ENCODE measurements at regions not wholly inside any gene's neighbourhood (a gene's known extent, or its start where the extent isn't known, plus 50 kb on each side); places are given as distances from the start of the nearest gene placed in this dataset.
A peak's percentile ranks its signal among the peaks of the same experiment; 100 is the strongest.

DNA sequence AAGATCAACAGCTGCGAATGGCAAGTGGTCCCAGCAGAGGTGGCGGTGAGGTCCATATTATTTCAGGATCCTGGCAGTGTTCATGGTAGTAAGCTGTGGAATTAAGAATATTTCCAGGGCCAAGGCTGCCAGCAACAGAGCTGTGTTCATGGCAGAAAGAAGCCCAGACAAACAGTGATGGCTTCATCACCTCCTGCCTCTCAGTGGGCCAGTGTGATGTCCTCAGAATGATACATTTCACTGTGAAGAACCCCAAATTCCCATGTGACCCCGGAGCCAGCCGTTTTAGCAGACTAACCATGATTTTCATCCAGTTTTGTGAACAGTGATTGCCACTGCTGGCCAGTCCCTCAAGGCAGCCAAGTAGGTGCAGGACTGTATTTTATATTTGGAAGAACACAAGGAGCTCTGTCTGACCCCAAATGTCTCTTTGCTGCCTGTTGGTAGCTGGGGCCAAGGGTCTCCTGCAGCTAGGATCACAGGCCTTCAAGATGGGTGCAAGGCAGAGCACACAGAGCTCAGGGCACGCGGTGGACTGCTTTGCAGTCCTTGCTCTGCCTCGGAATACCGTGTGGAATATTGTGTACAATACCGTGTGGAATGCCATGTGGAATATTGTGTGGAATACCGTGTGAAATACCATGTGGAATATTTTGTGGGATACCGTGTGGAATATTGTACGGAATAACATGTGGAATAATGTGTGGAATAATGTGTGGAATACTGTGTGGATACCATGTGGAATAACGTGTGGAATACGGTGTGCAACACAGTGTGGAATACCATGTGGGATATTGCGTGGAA lies 132.3 kb upstream of the CHST15 start:
- no peaks in the 10 kb centered on the region for H3K36me3 ChIP-seq (ENCODE audit: control insufficient read depth, insufficient read depth, low read length)
- POLR2A ChIA-PET: no interaction called here
- no peak overlapping the region for H3K4me3 ChIP-seq (ENCODE audit: low read depth, low read length)
- no peaks in the 10 kb centered on the region for H3K27me3 ChIP-seq (replicated peaks; ENCODE audit: control insufficient read depth, insufficient read depth, low read length)
- Mint-ChIP-seq H3K36me3 (ENCODE audit: insufficient read depth, unreplicated experiment) (peaks cover 4% of the 10 kb centered on the region), H3K4me3 (ENCODE audit: unreplicated experiment) (no peak overlapping the region), H3K27me3 (ENCODE audit: insufficient read depth, unreplicated experiment) (peaks cover 4% of the 10 kb centered on the region), H3K27ac (ENCODE audit: unreplicated experiment) (no peak overlapping the region), H3K4me1 (ENCODE audit: low read depth, unreplicated experiment) (no peaks in the 10 kb centered on the region), H3K9me3 (ENCODE audit: unreplicated experiment) (peaks cover 32% of the 10 kb centered on the region)
- TF ChIP-seq, protein P1, sequence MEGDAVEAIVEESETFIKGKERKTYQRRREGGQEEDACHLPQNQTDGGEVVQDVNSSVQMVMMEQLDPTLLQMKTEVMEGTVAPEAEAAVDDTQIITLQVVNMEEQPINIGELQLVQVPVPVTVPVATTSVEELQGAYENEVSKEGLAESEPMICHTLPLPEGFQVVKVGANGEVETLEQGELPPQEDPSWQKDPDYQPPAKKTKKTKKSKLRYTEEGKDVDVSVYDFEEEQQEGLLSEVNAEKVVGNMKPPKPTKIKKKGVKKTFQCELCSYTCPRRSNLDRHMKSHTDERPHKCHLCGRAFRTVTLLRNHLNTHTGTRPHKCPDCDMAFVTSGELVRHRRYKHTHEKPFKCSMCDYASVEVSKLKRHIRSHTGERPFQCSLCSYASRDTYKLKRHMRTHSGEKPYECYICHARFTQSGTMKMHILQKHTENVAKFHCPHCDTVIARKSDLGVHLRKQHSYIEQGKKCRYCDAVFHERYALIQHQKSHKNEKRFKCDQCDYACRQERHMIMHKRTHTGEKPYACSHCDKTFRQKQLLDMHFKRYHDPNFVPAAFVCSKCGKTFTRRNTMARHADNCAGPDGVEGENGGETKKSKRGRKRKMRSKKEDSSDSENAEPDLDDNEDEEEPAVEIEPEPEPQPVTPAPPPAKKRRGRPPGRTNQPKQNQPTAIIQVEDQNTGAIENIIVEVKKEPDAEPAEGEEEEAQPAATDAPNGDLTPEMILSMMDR (IDR thresholded peaks at IDR 0.05; ENCODE audit: insufficient read depth in 1 of 2, low read depth in 1 of 2, low read length in 1 of 2, severe bottlenecking in 1 of 2, unreplicated experiment in 1 of 2): no peak
- intact Hi-C loops (cut with micrococcal nuclease; ENCODE audit: unreplicated experiment): no loop called here
- H3K4me1 ChIP-seq: no peaks in the 10 kb centered on the region
- CTCF ChIA-PET: no interaction called here
- DNase-seq: peak in 1 of 2 experiments; percentile 3
- no peaks in the 10 kb centered on the region; the same call in 1 of the 2 replicates for H3K9me3 ChIP-seq
- BruUV-seq (replicated peaks): no TSS peak

DNA sequence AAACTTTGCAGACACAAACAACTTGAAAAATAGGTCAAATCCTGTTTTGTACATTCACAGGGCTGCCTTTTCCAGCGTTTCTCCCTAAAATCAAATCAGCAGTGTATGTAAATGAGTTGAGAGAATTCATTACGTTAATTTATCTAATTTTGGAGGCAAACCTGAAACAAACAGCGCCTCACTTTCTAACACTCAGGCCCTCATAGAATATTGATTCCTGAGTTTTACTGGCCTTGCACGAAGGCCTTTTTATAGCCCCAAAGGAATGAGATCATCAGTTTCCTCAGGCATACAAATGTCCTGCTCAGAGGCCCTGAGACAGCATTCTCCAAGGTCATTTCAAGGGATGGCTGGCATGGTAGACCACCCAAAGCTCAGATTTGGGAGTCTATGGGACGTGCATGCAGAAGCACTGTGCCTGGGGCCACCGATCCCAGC lies 131.7 kb upstream of the CHST15 start:
- peak in 1 of 2 experiments; percentile 8 for DNase-seq
- no TSS peak for BruUV-seq (replicated peaks)
- Histone ChIP-seq H3K9me3 (no peaks in the 10 kb centered on the region; the same call in 1 of the 2 replicates), H3K36me3 (ENCODE audit: control insufficient read depth, insufficient read depth, low read length) (no peaks in the 10 kb centered on the region), H3K4me1 (no peaks in the 10 kb centered on the region), H3K27me3 (replicated peaks; ENCODE audit: control insufficient read depth, insufficient read depth, low read length) (no peaks in the 10 kb centered on the region), H3K4me3 (ENCODE audit: low read depth, low read length) (no peak overlapping the region)
- POLR2A ChIA-PET: no interaction called here
- Mint-ChIP-seq H3K36me3 (ENCODE audit: insufficient read depth, unreplicated experiment) (peaks cover 4% of the 10 kb centered on the region), H3K9me3 (ENCODE audit: unreplicated experiment) (peaks cover 32% of the 10 kb centered on the region), H3K27me3 (ENCODE audit: insufficient read depth, unreplicated experiment) (peaks cover 7% of the 10 kb centered on the region), H3K4me1 (ENCODE audit: low read depth, unreplicated experiment) (no peaks in the 10 kb centered on the region), H3K4me3 (ENCODE audit: unreplicated experiment) (no peak overlapping the region), H3K27ac (ENCODE audit: unreplicated experiment) (no peak overlapping the region)
- intact Hi-C loops (cut with micrococcal nuclease; ENCODE audit: unreplicated experiment): no loop called here
- CTCF ChIA-PET: no interaction called here
- TF ChIP-seq, protein P1 (IDR thresholded peaks at IDR 0.05; ENCODE audit: insufficient read depth in 1 of 2, low read depth in 1 of 2, low read length in 1 of 2, severe bottlenecking in 1 of 2, unreplicated experiment in 1 of 2): no peak

DNA sequence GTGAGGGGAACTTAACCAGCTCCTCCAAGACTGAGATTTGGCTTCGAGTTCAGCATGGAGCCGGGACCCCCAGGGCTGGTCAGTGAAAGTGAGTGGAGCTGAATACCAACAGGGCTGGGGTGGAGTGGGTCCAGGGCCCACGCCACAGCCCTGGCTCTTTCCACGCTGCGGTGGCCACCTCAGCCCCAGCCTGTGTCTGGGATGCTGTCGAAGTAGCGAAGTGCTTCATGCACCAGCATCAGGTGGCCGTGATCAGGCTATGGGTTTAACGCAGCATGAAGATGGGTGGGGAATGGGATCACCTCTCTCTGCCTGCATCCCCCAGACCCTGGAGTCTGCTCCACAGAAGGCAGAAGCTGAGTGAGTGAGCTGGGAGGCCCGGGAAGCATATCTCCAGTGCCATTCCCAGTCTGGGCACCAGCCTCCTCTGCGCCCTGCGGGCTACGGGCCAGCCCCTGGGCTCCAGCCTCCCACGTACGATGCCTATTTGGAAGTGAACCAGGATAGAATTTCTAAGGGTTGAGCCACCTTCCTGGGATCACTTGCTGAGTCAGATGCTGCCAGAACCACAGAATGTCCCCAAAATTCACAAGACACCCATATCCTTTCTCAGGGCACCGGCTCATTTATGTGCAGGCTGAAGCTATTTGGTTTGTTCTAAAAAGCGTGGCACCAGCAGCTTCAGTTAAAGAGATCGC lies 131.1 kb upstream of the CHST15 start:
- POLR2A ChIA-PET: no interaction called here
- Histone ChIP-seq H3K36me3 (ENCODE audit: control insufficient read depth, insufficient read depth, low read length) (no peaks in the 10 kb centered on the region), H3K4me3 (ENCODE audit: low read depth, low read length) (no peak overlapping the region), H3K9me3 (no peaks in the 10 kb centered on the region; the same call in 1 of the 2 replicates), H3K27me3 (replicated peaks; ENCODE audit: control insufficient read depth, insufficient read depth, low read length) (peaks cover 2% of the 10 kb centered on the region; the same call in 1 of the 2 replicates), H3K4me1 (no peaks in the 10 kb centered on the region)
- intact Hi-C loops (cut with micrococcal nuclease; ENCODE audit: unreplicated experiment): no loop called here
- peaks cover 4% of the 10 kb centered on the region for H3K36me3 Mint-ChIP-seq (ENCODE audit: insufficient read depth, unreplicated experiment)
- TF ChIP-seq, protein P1 (IDR thresholded peaks at IDR 0.05; ENCODE audit: insufficient read depth in 1 of 2, low read depth in 1 of 2, low read length in 1 of 2, severe bottlenecking in 1 of 2, unreplicated experiment in 1 of 2): no peak
- H3K9me3 Mint-ChIP-seq (ENCODE audit: unreplicated experiment): peaks cover 32% of the 10 kb centered on the region
- H3K27me3 Mint-ChIP-seq (ENCODE audit: insufficient read depth, unreplicated experiment): peaks cover 12% of the 10 kb centered on the region
- CTCF ChIA-PET: no interaction called here
- no peak overlapping the region for H3K27ac Mint-ChIP-seq (ENCODE audit: unreplicated experiment)
- H3K4me3 Mint-ChIP-seq (ENCODE audit: unreplicated experiment): no peak overlapping the region
- no TSS peak for BruUV-seq (replicated peaks)
- peak in 1 of 2 experiments; percentile 11 for DNase-seq
- H3K4me1 Mint-ChIP-seq (ENCODE audit: low read depth, unreplicated experiment): no peaks in the 10 kb centered on the region
